ENCODE measurements at regions not wholly inside any gene's neighbourhood (a gene's known extent, or its start where the extent isn't known, plus 50 kb on each side); places are given as distances from the start of the nearest gene placed in this dataset.

DNA sequence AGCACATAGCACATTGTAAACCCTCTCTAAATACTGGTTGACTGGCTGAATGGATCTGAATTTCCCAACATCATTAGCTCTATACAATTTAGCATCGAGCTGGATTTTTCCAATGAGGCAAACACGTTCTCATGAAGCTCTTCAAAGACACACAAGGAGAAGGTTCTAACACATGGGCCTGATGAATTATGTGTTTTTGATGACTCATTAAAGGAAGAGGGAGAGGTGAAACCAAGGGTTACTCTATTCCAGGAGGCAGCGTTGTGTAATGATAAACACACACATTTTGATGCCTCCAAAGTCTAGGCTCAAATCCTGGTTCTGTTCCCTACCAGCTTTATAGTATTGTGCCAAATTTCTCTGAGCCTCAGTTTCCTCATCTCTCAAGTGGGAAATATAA is 84.3 kb downstream of the PFDN4 start:
- no peaks in the 10 kb centered on the region for H3K4me1 ChIP-seq (ENCODE audit: insufficient read depth, low read length)
- H3K9me3 ChIP-seq (ENCODE audit: insufficient read depth, low read length, severe bottlenecking), result no peaks in the 10 kb centered on the region
- no peak for ATAC-seq (ENCODE audit: insufficient read depth, low read depth)
- peaks cover 28% of the 10 kb centered on the region for H3K27me3 ChIP-seq (ENCODE audit: insufficient read depth, low read length, poor library complexity)
- TF ChIP-seq, protein P1, sequence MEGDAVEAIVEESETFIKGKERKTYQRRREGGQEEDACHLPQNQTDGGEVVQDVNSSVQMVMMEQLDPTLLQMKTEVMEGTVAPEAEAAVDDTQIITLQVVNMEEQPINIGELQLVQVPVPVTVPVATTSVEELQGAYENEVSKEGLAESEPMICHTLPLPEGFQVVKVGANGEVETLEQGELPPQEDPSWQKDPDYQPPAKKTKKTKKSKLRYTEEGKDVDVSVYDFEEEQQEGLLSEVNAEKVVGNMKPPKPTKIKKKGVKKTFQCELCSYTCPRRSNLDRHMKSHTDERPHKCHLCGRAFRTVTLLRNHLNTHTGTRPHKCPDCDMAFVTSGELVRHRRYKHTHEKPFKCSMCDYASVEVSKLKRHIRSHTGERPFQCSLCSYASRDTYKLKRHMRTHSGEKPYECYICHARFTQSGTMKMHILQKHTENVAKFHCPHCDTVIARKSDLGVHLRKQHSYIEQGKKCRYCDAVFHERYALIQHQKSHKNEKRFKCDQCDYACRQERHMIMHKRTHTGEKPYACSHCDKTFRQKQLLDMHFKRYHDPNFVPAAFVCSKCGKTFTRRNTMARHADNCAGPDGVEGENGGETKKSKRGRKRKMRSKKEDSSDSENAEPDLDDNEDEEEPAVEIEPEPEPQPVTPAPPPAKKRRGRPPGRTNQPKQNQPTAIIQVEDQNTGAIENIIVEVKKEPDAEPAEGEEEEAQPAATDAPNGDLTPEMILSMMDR (IDR thresholded peaks at IDR 0.05; ENCODE audit: borderline replicate concordance, extremely low read depth, low read length, poor library complexity, severe bottlenecking), result no peak
- no peak for TF ChIP-seq EZH2 (IDR thresholded peaks at IDR 0.05; ENCODE audit: borderline replicate concordance, low read depth, low read length, severe bottlenecking)
- no peak overlapping the region for H3K4me3 ChIP-seq (ENCODE audit: low read depth in 1 of 2, low read length in 2 of 2)
- H3K36me3 ChIP-seq (ENCODE audit: insufficient read depth, low read length), result no peaks in the 10 kb centered on the region
- H3K27ac ChIP-seq (ENCODE audit: low read length), result no peak overlapping the region
- H2AFZ ChIP-seq (ENCODE audit: low read depth, low read length), result no peak overlapping the region
- no peak overlapping the region for H3K9ac ChIP-seq (ENCODE audit: low read depth, low read length)
- no peaks in the 10 kb centered on the region for H3K79me2 ChIP-seq (ENCODE audit: insufficient read depth, low read length)
- H3K4me2 ChIP-seq (ENCODE audit: insufficient read depth, low read length), result no peak overlapping the region
- DNase-seq, result no peak
- no peaks in the 10 kb centered on the region for H4K20me1 ChIP-seq (ENCODE audit: insufficient read depth, low read length)

- Histone ChIP-seq H2AFZ (ENCODE audit: low read depth, low read length) (no peak overlapping the region), H3K36me3 (ENCODE audit: insufficient read depth, low read length) (no peaks in the 10 kb centered on the region), H3K27ac (ENCODE audit: low read length) (no peak overlapping the region), H3K27me3 (ENCODE audit: insufficient read depth, low read length, poor library complexity) (peaks cover 34% of the 10 kb centered on the region), H4K20me1 (ENCODE audit: insufficient read depth, low read length) (no peaks in the 10 kb centered on the region), H3K79me2 (ENCODE audit: insufficient read depth, low read length) (no peaks in the 10 kb centered on the region), H3K4me3 (ENCODE audit: low read depth in 1 of 2, low read length in 2 of 2) (no peak overlapping the region), H3K4me2 (ENCODE audit: insufficient read depth, low read length) (no peak overlapping the region), H3K9me3 (ENCODE audit: insufficient read depth, low read length, severe bottlenecking) (no peaks in the 10 kb centered on the region), H3K4me1 (ENCODE audit: insufficient read depth, low read length) (no peaks in the 10 kb centered on the region), H3K9ac (ENCODE audit: low read depth, low read length) (no peak overlapping the region)
- ATAC-seq (ENCODE audit: insufficient read depth, low read depth) (no peak), DNase-seq (no peak)
- no peak for TF ChIP-seq EZH2 (IDR thresholded peaks at IDR 0.05; ENCODE audit: borderline replicate concordance, low read depth, low read length, severe bottlenecking)
- TF ChIP-seq, protein P1 (IDR thresholded peaks at IDR 0.05; ENCODE audit: borderline replicate concordance, extremely low read depth, low read length, poor library complexity, severe bottlenecking), result no peak
Measured at GRCh38 chr20:54293526-54293925, 85.6 kb downstream of the PFDN4 start.

DNA sequence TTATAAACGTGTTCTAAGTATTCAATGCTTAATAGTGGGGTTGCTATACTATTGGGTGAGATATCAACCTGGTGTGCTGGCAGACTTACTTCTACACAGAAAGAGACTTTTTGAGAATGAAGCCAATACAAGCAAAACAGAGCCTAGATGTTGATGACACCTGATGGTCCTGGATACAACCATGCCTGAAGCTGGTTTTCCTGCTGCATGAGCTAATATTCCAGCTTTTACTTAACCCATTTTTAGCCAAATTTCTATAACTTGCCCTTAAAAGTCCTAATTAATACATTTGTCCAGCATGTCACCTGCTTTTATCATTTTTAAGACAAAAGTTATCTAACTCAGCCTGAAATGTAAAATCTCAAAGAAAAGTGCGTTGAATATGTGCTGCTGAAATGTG is 86.2 kb downstream of the PFDN4 start:
- H3K79me2 ChIP-seq (ENCODE audit: insufficient read depth, low read length), result no peaks in the 10 kb centered on the region
- no peaks in the 10 kb centered on the region for H4K20me1 ChIP-seq (ENCODE audit: insufficient read depth, low read length)
- no peak for TF ChIP-seq EZH2 (IDR thresholded peaks at IDR 0.05; ENCODE audit: borderline replicate concordance, low read depth, low read length, severe bottlenecking)
- TF ChIP-seq, protein P1 (IDR thresholded peaks at IDR 0.05; ENCODE audit: borderline replicate concordance, extremely low read depth, low read length, poor library complexity, severe bottlenecking), result no peak
- H3K4me1 ChIP-seq (ENCODE audit: insufficient read depth, low read length), result no peaks in the 10 kb centered on the region
- H3K9me3 ChIP-seq (ENCODE audit: insufficient read depth, low read length, severe bottlenecking), result no peaks in the 10 kb centered on the region
- H3K27ac ChIP-seq (ENCODE audit: low read length), result no peak overlapping the region
- peaks cover 38% of the 10 kb centered on the region for H3K27me3 ChIP-seq (ENCODE audit: insufficient read depth, low read length, poor library complexity)
- H3K36me3 ChIP-seq (ENCODE audit: insufficient read depth, low read length), result no peaks in the 10 kb centered on the region
- H3K9ac ChIP-seq (ENCODE audit: low read depth, low read length), result no peak overlapping the region
- H3K4me2 ChIP-seq (ENCODE audit: insufficient read depth, low read length), result no peak overlapping the region
- H2AFZ ChIP-seq (ENCODE audit: low read depth, low read length), result no peak overlapping the region
- no peak overlapping the region for H3K4me3 ChIP-seq (ENCODE audit: low read depth in 1 of 2, low read length in 2 of 2)
- no peak for DNase-seq
- ATAC-seq (ENCODE audit: insufficient read depth, low read depth), result no peak

DNA sequence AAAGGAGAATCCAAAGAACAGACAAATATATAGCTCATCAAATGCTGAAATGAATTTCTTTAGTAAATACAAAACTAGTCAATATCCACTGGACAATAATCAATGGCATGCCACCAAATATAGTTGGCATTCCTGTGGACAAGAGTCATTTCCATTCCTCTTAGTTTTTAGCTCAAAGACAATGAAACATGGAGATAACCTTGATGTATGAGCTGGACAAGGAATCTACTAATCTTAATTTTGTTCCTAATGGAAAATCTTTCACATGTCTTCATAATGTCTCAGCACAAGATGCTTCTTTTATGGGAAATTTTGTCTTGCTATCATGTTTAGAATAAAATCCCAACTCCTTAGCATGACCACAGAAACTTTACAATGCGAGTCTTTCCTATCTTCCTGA is 87.8 kb downstream of the PFDN4 start:
- Histone ChIP-seq H3K4me3 (ENCODE audit: low read depth in 1 of 2, low read length in 2 of 2) (no peak overlapping the region), H3K9ac (ENCODE audit: low read depth, low read length) (no peak overlapping the region), H3K4me1 (ENCODE audit: insufficient read depth, low read length) (no peaks in the 10 kb centered on the region), H4K20me1 (ENCODE audit: insufficient read depth, low read length) (no peaks in the 10 kb centered on the region), H3K79me2 (ENCODE audit: insufficient read depth, low read length) (no peaks in the 10 kb centered on the region), H3K4me2 (ENCODE audit: insufficient read depth, low read length) (no peak overlapping the region), H3K36me3 (ENCODE audit: insufficient read depth, low read length) (no peaks in the 10 kb centered on the region), H2AFZ (ENCODE audit: low read depth, low read length) (no peak overlapping the region), H3K9me3 (ENCODE audit: insufficient read depth, low read length, severe bottlenecking) (no peaks in the 10 kb centered on the region), H3K27me3 (ENCODE audit: insufficient read depth, low read length, poor library complexity) (peaks cover 44% of the 10 kb centered on the region), H3K27ac (ENCODE audit: low read length) (no peak overlapping the region)
- ATAC-seq (ENCODE audit: insufficient read depth, low read depth) (no peak), DNase-seq (no peak)
- TF ChIP-seq EZH2 (IDR thresholded peaks at IDR 0.05; ENCODE audit: borderline replicate concordance, low read depth, low read length, severe bottlenecking), result no peak
- TF ChIP-seq, protein P1 (IDR thresholded peaks at IDR 0.05; ENCODE audit: borderline replicate concordance, extremely low read depth, low read length, poor library complexity, severe bottlenecking), result no peak

Measured in DND-41 (cell line).